GM19395 (cell line): ENCODE measurements at regions not wholly inside any gene's neighbourhood (a gene's known extent, or its start where the extent isn't known, plus 50 kb on each side); places are given as distances from the start of the nearest gene placed in this dataset.

Experiments
- ATAC-seq: cut with Tn5 transposase; IDR thresholded peaks from one replicate; pipeline ENCODE4 v1.9.1; 2021; ENCODE audit warnings: mild to moderate bottlenecking, moderate library complexity; ENCODE audit not compliant: unreplicated experiment

DNA sequence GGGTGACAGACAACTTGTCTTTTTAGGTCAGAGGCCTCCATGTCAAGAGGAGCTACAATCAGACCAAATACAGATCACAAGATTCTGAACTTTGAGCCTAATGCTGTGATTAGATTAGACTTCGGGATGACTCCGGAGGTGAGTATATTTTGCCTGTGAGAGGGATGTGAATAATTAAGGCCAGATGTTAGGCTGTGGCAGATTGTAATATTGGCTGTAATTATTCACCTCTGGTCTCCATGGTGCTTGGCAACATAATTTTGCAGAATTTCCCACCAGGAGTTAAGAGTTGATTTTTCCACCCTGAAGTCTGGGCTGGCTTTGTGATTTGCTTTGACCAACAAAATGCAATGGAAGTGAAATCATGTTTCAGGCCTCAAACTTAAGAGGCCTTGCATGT is 108.2 kb upstream of the CWC22 start:
- ATAC-seq: no peak

GRCh38 chr2:180111901-180112300 is 104.8 kb upstream of the CWC22 start:
- no peak for ATAC-seq

- ATAC-seq: no peak
Observed at GRCh38 chr2:180110469-180110868, 103.4 kb upstream of the CWC22 start.

GRCh38 chr2:180101846-180102245 is 94.7 kb upstream of the CWC22 start:
- no peak for ATAC-seq

DNA sequence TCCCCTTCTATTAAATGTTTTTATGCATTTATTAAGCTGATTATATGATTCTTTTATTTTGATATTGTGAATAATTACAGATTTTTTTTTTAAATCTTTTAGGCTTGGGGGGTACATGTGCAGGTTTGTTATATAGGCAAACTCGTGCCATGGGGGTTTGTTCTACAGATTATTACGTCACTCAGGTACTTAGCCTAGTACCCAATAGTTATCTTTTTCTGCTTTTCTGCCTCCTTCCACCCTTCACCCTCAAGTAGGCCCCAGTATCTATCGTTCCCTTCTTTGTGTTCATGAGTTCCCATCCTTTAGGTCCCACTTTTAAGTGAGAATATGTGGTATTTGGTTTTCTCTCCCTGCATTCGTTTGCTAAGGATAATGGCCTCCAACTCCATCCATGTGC is 92.2 kb upstream of the CWC22 start:
- ATAC-seq: no peak

- ATAC-seq: no peak
Observed at GRCh38 chr2:180085144-180085543, 78.0 kb upstream of the CWC22 start.

GRCh38 chr2:180077295-180077906 is 70.3 kb upstream of the CWC22 start:
- no peak for ATAC-seq

DNA sequence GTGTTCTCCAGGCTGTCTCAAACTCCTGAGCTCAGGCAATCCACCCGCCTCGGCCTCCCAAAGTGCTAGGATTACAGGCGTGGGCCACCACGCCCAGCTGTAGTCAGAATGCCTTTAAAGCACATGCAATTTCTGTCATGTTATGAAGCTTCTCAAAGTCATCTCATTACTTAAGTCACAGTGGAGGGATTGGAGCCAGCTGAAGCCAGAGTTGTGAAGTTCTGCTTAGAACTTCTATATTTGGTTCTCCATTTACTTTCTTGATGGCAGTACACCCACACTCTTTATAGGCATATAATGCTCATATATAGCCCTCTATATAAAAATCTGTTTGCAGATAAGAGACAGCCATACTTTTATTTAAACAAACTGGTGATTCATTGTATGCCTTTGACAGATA is 68.8 kb upstream of the CWC22 start:
- no peak for ATAC-seq

DNA sequence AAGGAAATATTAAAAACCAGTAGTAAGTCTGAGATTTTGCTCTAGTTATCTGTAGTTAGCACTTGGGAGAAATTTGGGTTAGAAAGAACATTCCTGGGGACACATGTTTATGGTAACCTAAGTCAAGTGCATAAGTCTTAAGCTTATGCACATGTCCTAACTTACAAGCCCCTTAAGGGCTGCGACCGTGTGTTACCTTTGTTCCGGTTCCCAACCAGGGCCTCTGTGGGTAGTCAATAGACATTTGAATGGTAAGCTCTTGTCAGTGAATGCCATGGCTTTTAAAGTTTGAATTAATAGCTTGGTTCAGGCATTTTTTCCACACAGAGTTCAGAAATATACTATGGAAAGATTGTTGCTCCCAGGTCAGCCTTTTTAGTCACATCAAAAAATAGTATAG is 64.7 kb upstream of the CWC22 start:
- ATAC-seq: no peak

DNA sequence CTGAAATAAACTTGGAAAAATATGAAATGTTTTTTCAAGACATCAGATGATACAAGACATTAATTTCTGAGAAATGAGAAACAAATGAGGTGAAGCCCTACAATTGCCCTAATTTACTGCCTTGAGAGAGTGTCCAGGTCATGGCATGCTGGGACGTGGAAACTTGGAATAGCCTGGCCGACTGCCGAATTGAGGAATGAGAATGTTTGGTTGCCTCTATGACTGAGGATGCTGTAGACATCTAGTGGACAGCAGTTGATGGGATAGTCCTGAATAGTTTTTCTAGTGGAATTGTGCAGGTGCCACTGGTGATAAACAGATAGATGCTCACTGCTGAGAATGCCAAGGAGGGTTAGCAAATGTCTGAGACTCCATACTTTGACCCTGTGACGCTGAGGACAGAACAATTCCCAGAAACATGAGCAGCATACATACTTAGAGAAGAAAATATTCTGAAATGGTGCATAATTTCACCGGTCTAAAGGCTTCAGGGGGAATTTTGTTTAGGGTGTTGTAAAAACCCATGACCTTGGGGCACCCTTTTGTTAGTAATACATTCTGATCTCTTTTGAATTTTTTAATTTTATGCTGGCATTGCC is 56.5 kb upstream of the CWC22 start:
- no peak for ATAC-seq

- ATAC-seq: no peak
Observed at GRCh38 chr2:180062178-180062577, 55.1 kb upstream of the CWC22 start.

DNA sequence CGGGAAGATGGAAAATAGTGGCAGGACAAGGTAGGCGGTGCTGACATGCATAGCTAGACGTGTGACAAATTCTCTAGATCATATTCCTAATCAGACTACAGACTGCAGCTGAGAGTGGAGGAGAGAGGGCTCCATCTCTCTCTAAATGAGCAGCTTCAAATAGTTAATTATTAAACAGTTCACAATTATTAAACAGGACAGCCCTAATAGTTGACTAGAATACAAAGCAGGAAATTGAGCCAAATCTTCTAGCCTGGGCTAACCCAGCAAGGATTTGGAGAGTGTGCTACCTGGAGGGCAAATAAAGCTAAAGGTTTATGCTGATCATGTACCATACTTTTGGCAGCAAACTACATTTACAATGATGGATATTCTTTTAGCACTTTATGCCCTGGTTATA is 54.4 kb upstream of the CWC22 start:
- no peak for ATAC-seq

DNA sequence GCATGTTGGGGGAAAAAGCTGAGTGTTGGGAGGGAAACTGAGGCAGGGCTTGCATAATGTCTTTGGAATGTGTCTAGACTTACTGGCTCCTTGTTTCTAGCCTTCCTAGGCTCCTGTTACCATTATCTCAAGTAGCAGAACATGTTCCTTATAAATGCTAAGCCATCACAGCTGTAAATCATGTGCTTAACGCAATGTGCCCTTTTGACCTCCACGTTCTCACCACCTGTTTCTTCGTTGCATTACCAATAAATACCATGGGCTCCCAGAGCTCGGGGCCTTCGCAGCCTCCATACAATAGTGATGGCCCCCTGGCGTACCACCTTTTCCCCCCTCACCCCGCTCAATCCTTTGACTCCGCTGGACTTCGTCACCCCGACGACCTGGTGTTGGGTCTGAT is 54.0 kb upstream of the CWC22 start:
- ATAC-seq: no peak

DNA sequence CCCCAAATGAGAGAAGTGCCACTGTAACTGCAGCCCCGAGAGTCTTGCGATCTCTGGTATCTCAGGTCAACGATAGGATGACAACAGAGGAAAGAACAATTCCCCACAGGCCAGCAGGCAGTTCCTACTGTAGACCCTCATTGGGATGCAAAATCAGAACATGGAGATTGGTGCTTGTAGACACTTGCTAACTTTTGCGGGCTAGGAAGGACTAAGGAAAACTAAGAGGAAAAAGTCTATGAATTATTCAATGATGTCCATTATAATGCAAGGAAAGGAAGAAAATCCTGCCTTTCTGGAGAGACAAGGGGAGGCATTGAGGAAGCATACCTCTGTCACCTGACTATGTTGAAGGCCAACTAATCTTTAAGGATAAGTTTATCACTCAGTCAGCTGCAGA is 51.9 kb upstream of the CWC22 start:
- no peak for ATAC-seq

DNA sequence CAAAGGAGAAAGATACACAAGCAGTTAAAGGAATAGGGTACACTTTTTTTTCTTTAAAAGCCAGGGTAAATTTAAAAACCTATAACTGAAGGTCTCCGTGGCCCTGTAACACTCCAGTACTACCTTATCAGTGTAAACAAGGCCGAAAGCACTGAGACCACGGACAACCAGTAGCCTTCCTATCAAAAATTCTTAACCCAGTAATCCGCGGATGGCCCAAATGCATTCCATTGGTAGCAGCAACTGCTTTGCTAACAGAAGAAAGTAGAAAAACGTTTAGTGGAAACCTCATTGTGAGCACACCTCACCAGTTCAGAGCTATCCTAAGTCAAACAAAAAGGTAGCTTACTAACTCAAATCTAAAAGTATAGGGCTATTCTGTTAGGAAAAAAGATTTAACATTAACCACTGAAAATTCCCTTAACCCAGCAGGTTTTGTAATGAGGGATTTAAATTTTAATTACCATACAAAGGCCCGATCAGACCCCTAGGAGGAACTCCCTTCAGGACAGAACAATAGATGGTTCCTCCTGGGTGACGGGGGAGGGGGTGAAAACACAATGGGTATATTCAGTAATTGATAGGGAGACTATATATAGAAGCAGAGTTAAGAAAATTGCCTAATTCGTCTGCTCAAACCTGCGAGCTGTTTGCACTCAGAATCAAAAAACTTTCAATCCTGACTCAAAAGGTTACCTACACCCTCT is 50.8 kb upstream of the CWC22 start:
- no peak for ATAC-seq
